CMK (cell line): ENCODE measurements at regions not wholly inside any gene's neighbourhood (a gene's known extent, or its start where the extent isn't known, plus 50 kb on each side); places are given as distances from the start of the nearest gene placed in this dataset.

Source experiments
- DNase-seq: peaks from one replicate; pipeline ENCODE4 v3.0.0-alpha.2; 2010; ENCODE audit warnings: low read depth

GRCh38 chr10:61356354-61356753, 96.8 kb downstream of the TMEM26 start:
- no peak for DNase-seq

GRCh38 chr10:61355211-61355610, 98.0 kb downstream of the TMEM26 start:
- DNase-seq: no peak

- DNase-seq: no peak
Observed at GRCh38 chr10:61354401-61354975, 98.7 kb downstream of the TMEM26 start.

- no peak for DNase-seq
Observed at GRCh38 chr10:61350794-61351193, 102.4 kb downstream of the TMEM26 start.

GRCh38 chr10:61350068-61350467, 103.1 kb downstream of the TMEM26 start:
- DNase-seq: no peak

- DNase-seq: no peak
Observed at GRCh38 chr10:61346796-61347413, 106.3 kb downstream of the TMEM26 start.

- DNase-seq: no peak
Observed at GRCh38 chr10:61343796-61344195, 109.4 kb downstream of the TMEM26 start.

GRCh38 chr10:61342858-61343572, 110.2 kb downstream of the TMEM26 start:
- no peak for DNase-seq

GRCh38 chr10:61341008-61341407, 112.2 kb downstream of the TMEM26 start:
- no peak for DNase-seq

GRCh38 chr10:61338146-61338545, 115.0 kb downstream of the TMEM26 start:
- no peak for DNase-seq

GRCh38 chr10:61337741-61338140, 115.4 kb downstream of the TMEM26 start:
- no peak for DNase-seq

- no peak for DNase-seq
Observed at GRCh38 chr10:61336831-61337230, 116.3 kb downstream of the TMEM26 start.

- no peak for DNase-seq
Observed at GRCh38 chr10:61335359-61335758, 117.8 kb downstream of the TMEM26 start.

- DNase-seq: no peak
Observed at GRCh38 chr10:61332581-61332980, 120.6 kb downstream of the TMEM26 start.

GRCh38 chr10:61330669-61331068, 122.5 kb downstream of the TMEM26 start:
- DNase-seq: no peak

GRCh38 chr10:61329854-61330253, 123.3 kb downstream of the TMEM26 start:
- no peak for DNase-seq

- DNase-seq: no peak
Observed at GRCh38 chr10:61325223-61325960, 127.8 kb downstream of the TMEM26 start.

- DNase-seq: no peak
Observed at GRCh38 chr10:61323726-61324125, 129.5 kb downstream of the TMEM26 start.

- no peak for DNase-seq
Observed at GRCh38 chr10:61321041-61321857, 131.9 kb downstream of the TMEM26 start.

- DNase-seq: no peak
Observed at GRCh38 chr10:61320257-61320587, 133.0 kb downstream of the TMEM26 start.

GRCh38 chr10:61319386-61320256, 133.6 kb downstream of the TMEM26 start:
- DNase-seq: no peak
